ENCODE measurements at regions not wholly inside any gene's neighbourhood (a gene's known extent, or its start where the extent isn't known, plus 50 kb on each side); places are given as distances from the start of the nearest gene placed in this dataset.
"Not testable (repeated sequence)": the region's sequence is repeated elsewhere in the genome, so short reads cannot be mapped to it uniquely, and the experiment has no call there.

DNA sequence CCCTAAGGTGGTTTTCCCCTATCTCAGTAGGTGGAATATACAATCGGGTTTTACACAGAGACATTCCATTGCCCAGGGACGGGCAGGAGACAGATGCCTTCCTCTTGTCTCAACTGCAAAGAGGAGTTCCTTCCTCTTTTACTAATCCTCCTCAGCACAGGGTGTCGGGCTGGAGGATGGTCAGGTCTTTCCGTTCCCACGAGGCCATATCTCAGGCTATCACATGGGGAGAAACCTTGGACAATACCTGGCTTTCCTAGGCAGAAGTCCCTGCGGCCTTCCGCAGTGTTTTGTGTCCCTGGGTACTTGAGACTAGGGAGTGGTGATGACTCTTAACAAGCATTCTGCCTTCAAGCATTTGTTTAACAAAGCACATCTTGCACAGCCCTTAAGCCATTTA, 555.8 kb downstream of the HTR7 start:
- not testable (repeated sequence) for H3K4me1 ChIP-seq (ENCODE audit: control insufficient read depth, insufficient read depth, low read length, poor library complexity, severe bottlenecking); H3K36me3 ChIP-seq (ENCODE audit: control insufficient read depth, insufficient read depth, low read length); H3K27ac ChIP-seq (ENCODE audit: low read depth, low read length, severe bottlenecking); H3K4me3 ChIP-seq (ENCODE audit: extremely low read depth, insufficient read depth, low read length, poor library complexity, severe bottlenecking); H3K9me3 ChIP-seq (ENCODE audit: control insufficient read depth, low read length)
- WGBS, 2 experiments (ENCODE audit: insufficient coverage in 2 of 2), result 11 to 17% methylated on average over 1 to 3 of the region's 7 CpGs

DNA sequence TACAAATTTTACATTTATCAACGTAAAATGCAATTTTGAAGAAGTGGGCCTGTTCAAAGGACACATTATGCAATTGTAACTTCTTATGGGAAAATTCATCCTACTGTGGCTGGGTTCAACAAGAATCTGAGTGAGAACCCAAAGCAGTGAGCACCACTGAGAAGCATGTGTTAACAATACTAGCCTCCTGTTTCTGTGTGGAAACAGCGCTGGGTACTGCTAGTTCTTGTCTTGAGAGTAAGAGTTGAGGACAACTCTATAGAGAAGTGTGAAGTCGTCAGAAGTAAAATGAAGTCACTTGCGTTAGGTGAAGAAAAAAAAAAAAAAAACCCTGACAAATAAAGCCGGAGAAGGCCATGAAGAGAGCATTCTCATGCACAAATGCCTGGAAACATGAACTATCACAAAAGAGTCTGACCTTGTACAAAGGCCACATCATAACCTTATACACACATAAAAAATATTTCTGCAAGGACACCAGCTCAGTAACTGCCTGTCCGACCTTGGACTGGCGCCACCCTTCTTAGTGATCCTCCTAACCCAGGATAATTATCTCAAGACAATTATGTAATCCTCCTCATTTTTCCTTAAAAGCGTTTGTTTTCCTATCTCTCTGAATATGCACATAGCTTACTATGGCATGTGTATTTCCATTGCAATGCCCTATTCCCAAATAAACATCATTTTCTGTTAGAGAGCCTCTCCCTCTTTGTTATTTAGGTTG, 554.9 kb downstream of the HTR7 start:
- no peak overlapping the region for H3K4me3 ChIP-seq (ENCODE audit: extremely low read depth, insufficient read depth, low read length, poor library complexity, severe bottlenecking)
- peaks cover 5% of the 10 kb centered on the region for H3K4me1 ChIP-seq (ENCODE audit: control insufficient read depth, insufficient read depth, low read length, poor library complexity, severe bottlenecking)
- H3K27ac ChIP-seq (ENCODE audit: low read depth, low read length, severe bottlenecking), result no peak overlapping the region
- H3K9me3 ChIP-seq (ENCODE audit: control insufficient read depth, low read length), result no peaks in the 10 kb centered on the region
- H3K36me3 ChIP-seq (ENCODE audit: control insufficient read depth, insufficient read depth, low read length), result no peaks in the 10 kb centered on the region
- WGBS, 2 experiments (ENCODE audit: insufficient coverage in 2 of 2), result 68 to 83% methylated on average over 6 to 7 of the region's 8 CpGs

DNA sequence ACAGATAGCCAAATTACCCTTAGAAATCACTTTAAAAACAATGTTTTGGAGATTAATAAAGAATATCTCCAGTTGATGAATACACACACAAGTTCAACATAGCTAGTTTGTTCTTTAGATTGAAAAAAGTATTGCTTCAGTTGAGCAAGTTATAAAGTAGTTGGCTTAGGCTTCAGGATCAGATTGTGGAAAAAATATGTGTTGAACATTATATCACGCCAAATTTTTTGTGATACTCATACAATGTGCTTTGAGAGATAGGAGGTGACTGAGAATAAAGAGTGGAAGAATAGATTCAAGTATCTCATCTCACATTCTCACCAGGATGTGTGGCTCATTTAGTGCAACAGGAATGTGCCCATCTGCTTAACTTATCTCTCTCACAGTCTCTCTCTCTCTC, 553.3 kb downstream of the HTR7 start:
- H3K27ac ChIP-seq (ENCODE audit: low read depth, low read length, severe bottlenecking), result no peak overlapping the region
- peaks cover 5% of the 10 kb centered on the region for H3K4me1 ChIP-seq (ENCODE audit: control insufficient read depth, insufficient read depth, low read length, poor library complexity, severe bottlenecking)
- no peak overlapping the region for H3K4me3 ChIP-seq (ENCODE audit: extremely low read depth, insufficient read depth, low read length, poor library complexity, severe bottlenecking)
- no peaks in the 10 kb centered on the region for H3K9me3 ChIP-seq (ENCODE audit: control insufficient read depth, low read length)
- 50 to 100% methylated on average over 1 of the region's 1 CpG for WGBS, 2 experiments (ENCODE audit: insufficient coverage in 2 of 2)
- no peaks in the 10 kb centered on the region for H3K36me3 ChIP-seq (ENCODE audit: control insufficient read depth, insufficient read depth, low read length)

DNA sequence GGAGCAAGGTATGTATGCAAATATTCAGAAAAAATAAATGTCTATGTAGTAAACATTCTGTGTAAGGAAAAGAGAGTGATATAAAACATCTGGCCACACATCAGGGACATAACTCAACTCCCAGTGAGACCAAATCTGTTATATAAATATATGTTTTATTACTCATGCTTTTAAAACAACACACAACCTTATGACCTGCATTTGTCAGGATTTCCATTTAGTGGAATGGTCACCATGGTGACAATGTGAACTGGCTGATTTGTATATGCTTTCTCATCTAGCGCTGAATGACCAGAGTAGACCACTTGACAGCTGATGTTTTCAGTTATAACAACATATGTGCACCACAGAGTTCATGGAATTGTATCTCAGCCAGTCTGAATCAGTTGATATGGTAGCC, 551.7 kb downstream of the HTR7 start:
- Histone ChIP-seq H3K36me3 (ENCODE audit: control insufficient read depth, insufficient read depth, low read length) (no peaks in the 10 kb centered on the region), H3K9me3 (ENCODE audit: control insufficient read depth, low read length) (no peaks in the 10 kb centered on the region), H3K4me1 (ENCODE audit: control insufficient read depth, insufficient read depth, low read length, poor library complexity, severe bottlenecking) (peaks cover 5% of the 10 kb centered on the region), H3K27ac (ENCODE audit: low read depth, low read length, severe bottlenecking) (no peak overlapping the region), H3K4me3 (ENCODE audit: extremely low read depth, insufficient read depth, low read length, poor library complexity, severe bottlenecking) (no peak overlapping the region)
- WGBS, 2 experiments (ENCODE audit: insufficient coverage in 2 of 2), result 100% methylated on average over 1 of the region's 1 CpG

DNA sequence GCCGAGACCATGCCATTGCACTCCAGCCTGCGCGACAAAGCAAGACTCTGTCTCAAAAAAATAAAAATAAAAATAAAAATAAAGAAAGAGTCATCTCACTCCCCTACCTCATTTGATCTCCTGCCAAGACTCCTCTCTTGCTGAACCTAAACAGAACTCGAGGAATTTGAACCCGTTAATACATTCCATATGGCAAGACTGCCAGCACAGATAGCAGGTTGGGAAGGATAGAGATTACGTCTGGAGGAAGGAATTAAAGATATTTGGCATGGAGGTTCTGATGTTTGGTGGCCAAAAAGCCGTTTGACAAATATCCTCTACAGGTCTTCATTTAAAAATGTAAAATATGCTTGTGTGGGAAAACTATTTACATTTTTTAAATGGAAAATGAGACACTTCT, 549.6 kb downstream of the HTR7 start:
- 92% methylated on average over 2 of the region's 7 CpGs; no CpG with 5 or more reads in 1 of the 2 experiments for WGBS, 2 experiments (ENCODE audit: insufficient coverage in 2 of 2)
- no peak overlapping the region for H3K27ac ChIP-seq (ENCODE audit: low read depth, low read length, severe bottlenecking)

DNA sequence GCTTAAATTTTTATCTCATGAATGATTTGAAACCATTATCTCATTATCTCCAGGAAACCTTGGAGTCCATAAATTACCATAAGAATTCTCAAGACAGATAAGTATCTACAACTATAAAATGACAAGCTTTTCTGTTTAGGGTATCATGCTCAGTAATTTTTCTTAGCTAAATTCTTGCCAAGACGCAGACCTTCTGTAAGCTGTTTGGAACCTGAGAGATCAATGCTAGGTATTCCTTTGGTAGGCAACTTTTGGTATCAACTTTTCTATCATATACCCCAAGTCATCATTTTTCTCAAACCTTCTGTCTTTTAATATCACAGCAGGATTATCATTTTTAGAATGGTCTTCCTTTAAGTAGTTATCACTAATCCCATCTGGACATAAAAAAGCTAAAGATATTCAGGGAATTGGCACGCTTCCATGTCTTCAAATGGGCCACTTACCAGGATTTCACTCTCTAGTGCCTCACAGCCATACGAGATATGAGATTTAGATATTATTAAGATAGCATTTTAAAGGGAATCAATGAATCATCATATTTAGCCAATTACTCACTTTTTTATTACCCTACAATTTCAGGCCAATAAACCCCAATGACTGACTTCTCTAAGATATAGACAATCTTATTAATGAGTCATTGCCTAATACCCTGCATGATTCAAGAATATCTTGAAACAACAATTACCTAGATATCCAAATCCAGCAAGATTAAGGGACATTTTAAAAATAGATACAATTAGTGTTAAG, 544.1 kb downstream of the HTR7 start:
- H3K4me3 ChIP-seq (ENCODE audit: extremely low read depth, insufficient read depth, low read length, poor library complexity, severe bottlenecking), result no peak overlapping the region
- 89% methylated on average over 1 of the region's 3 CpGs; no CpG with 5 or more reads in 1 of the 2 experiments for WGBS, 2 experiments (ENCODE audit: insufficient coverage in 2 of 2)
- H3K9me3 ChIP-seq (ENCODE audit: control insufficient read depth, low read length), result no peaks in the 10 kb centered on the region
- no peaks in the 10 kb centered on the region for H3K36me3 ChIP-seq (ENCODE audit: control insufficient read depth, insufficient read depth, low read length)
- peaks cover 4% of the 10 kb centered on the region for H3K4me1 ChIP-seq (ENCODE audit: control insufficient read depth, insufficient read depth, low read length, poor library complexity, severe bottlenecking)
- no peak overlapping the region for H3K27ac ChIP-seq (ENCODE audit: low read depth, low read length, severe bottlenecking)

More for the DNA sequence above, 549.6 kb downstream of the HTR7 start:
- H3K4me1 ChIP-seq (ENCODE audit: control insufficient read depth, insufficient read depth, low read length, poor library complexity, severe bottlenecking), result no peaks in the 10 kb centered on the region
- no peaks in the 10 kb centered on the region for H3K36me3 ChIP-seq (ENCODE audit: control insufficient read depth, insufficient read depth, low read length)
- no peaks in the 10 kb centered on the region for H3K9me3 ChIP-seq (ENCODE audit: control insufficient read depth, low read length)
- H3K4me3 ChIP-seq (ENCODE audit: extremely low read depth, insufficient read depth, low read length, poor library complexity, severe bottlenecking), result no peak overlapping the region

DNA sequence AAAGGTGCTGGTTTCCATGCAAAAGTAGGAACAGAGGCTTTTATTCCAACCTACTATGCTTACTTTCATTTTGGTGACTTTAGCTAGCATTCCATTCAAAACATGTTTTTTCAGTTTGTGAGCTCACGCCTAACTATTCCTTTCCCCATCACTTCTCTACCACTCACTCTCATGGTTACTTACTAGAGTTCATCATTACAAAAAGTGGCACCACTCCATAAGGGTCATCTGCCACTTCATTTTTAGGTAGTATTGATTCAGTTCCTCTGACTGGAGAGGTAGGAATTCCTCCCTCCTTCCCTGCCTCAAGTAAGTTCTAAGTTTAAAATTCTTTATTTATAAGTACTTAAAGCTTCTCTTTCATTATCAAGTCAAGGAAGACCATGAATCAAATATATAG, 543.1 kb downstream of the HTR7 start:
- no peaks in the 10 kb centered on the region for H3K9me3 ChIP-seq (ENCODE audit: control insufficient read depth, low read length)
- no peaks in the 10 kb centered on the region for H3K36me3 ChIP-seq (ENCODE audit: control insufficient read depth, insufficient read depth, low read length)
- peaks cover 10% of the 10 kb centered on the region for H3K4me1 ChIP-seq (ENCODE audit: control insufficient read depth, insufficient read depth, low read length, poor library complexity, severe bottlenecking)
- H3K4me3 ChIP-seq (ENCODE audit: extremely low read depth, insufficient read depth, low read length, poor library complexity, severe bottlenecking), result no peak overlapping the region
- 100% methylated on average over 1 of the region's 1 CpG; no CpG with 5 or more reads in 1 of the 2 experiments for WGBS, 2 experiments (ENCODE audit: insufficient coverage in 2 of 2)
- H3K27ac ChIP-seq (ENCODE audit: low read depth, low read length, severe bottlenecking), result no peak overlapping the region

DNA sequence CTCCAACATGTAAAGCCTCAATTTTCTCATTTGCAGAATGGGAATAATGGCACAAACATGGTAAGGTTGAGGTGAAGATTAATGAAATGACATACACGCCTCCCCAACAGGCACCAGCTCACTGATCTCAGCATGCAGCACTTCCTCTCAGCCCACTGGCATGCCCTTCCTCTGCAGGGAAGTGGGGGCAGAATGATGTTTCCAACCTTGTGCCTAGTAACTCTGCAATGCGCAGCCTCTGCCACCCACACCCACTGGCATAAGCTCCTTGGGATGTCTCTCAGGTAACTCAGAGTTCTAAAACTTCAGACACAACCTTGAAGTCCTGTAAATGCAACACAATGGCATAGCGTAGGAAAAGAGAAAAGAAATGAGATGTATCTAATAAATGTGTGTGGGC, 540.7 kb downstream of the HTR7 start:
- no peak overlapping the region for H3K4me3 ChIP-seq (ENCODE audit: extremely low read depth, insufficient read depth, low read length, poor library complexity, severe bottlenecking)
- peaks cover 15% of the 10 kb centered on the region for H3K4me1 ChIP-seq (ENCODE audit: control insufficient read depth, insufficient read depth, low read length, poor library complexity, severe bottlenecking)
- H3K36me3 ChIP-seq (ENCODE audit: control insufficient read depth, insufficient read depth, low read length), result no peaks in the 10 kb centered on the region
- H3K9me3 ChIP-seq (ENCODE audit: control insufficient read depth, low read length), result no peaks in the 10 kb centered on the region
- WGBS, 2 experiments (ENCODE audit: insufficient coverage in 2 of 2), result 100% methylated on average over 1 of the region's 3 CpGs
- H3K27ac ChIP-seq (ENCODE audit: low read depth, low read length, severe bottlenecking), result no peak overlapping the region

DNA sequence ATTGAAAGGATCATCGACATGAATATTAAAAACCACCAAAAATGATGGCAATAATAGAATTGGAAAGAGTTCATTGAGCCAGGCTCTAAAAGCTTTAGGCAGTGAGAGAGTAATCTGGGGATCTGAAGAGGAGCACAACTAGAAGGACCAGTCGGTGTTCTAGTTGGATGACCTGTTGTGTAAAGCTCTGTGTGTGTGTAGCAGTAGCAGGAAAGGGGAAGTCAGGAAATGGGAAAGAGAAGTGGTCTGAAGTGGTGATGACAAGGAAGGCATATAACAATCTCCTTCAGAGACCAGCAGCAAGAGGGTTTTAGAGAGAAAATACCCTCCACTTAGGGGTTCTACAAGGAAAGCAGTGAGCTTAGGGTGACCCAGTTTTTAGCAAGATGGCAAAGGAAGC, 539.2 kb downstream of the HTR7 start:
- 100% methylated on average over 1 of the region's 2 CpGs for WGBS, 2 experiments (ENCODE audit: insufficient coverage in 2 of 2)
- no peaks in the 10 kb centered on the region for H3K9me3 ChIP-seq (ENCODE audit: control insufficient read depth, low read length)

DNA sequence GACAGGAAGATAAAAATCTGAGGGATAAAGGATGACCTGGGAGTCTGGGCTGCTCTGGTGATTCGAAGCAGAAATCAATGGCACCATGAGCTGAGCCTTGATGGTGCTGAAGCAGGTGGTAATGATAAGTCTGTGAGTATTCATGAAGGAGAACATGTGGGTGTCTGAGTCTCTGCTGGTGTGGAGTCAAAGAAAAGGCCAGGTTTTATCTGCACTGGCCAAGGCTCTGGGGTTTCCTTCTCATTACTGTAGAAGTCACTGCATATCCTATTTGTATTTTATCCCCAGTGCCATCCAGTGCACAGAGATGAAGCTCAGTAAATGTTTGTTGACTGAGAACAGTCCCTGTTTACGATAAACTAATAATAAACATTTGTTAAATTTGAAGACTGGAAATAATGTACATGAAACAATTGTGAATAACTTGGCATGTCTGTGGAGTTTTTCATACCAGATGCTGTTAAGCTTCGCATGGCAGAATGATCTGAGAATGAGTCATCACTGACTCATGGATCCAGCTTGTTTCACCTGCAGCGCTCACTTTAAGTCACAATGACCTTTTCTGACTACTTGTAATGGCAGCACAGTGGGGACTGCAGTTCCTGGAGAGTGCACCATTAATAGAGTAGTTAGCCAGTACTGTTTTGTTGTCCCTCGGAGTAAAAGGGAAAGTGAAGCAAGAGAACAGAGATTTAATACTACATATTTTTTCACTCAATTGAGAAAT, 538.5 kb downstream of the HTR7 start:
- no peaks in the 10 kb centered on the region for H3K36me3 ChIP-seq (ENCODE audit: control insufficient read depth, insufficient read depth, low read length)
- H3K4me3 ChIP-seq (ENCODE audit: extremely low read depth, insufficient read depth, low read length, poor library complexity, severe bottlenecking), result no peak overlapping the region
- H3K4me1 ChIP-seq (ENCODE audit: control insufficient read depth, insufficient read depth, low read length, poor library complexity, severe bottlenecking), result peaks cover 15% of the 10 kb centered on the region
- WGBS, 2 experiments (ENCODE audit: insufficient coverage in 2 of 2), result 0 to 24% methylated on average over 1 to 3 of the region's 5 CpGs
- peak overlapping the region; percentile 58 for H3K27ac ChIP-seq (ENCODE audit: low read depth, low read length, severe bottlenecking)
- no peaks in the 10 kb centered on the region for H3K9me3 ChIP-seq (ENCODE audit: control insufficient read depth, low read length)

More for the DNA sequence above, 539.2 kb downstream of the HTR7 start:
- H3K4me3 ChIP-seq (ENCODE audit: extremely low read depth, insufficient read depth, low read length, poor library complexity, severe bottlenecking), result no peak overlapping the region
- H3K27ac ChIP-seq (ENCODE audit: low read depth, low read length, severe bottlenecking), result no peak overlapping the region
- H3K4me1 ChIP-seq (ENCODE audit: control insufficient read depth, insufficient read depth, low read length, poor library complexity, severe bottlenecking), result peaks cover 15% of the 10 kb centered on the region
- H3K36me3 ChIP-seq (ENCODE audit: control insufficient read depth, insufficient read depth, low read length), result no peaks in the 10 kb centered on the region

Data from mesodermal cell (in vitro differentiated cells).